ENCODE measurements at regions not wholly inside any gene's neighbourhood (a gene's known extent, or its start where the extent isn't known, plus 50 kb on each side); places are given as distances from the start of the nearest gene placed in this dataset.

DNA sequence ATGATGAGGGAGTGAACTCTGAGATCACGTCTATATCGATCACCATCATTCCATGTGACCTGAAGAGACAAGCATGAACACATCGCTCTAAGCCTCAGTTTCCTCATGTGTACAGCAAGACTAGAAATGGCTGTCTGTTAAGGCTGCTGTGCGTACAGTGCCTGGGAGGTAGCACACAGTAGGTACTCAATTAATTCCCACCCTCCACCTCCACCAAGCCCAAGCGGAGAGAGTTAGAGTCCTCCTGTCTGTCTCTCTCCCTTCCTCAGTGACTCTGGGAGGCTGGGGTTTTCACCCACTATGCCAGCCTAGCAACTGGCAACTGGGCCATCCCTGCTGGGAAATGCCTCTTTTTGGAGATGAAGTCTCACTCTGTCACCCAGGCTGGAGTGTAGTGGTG is 318.3 kb upstream of the CCL2 start:
- TF ChIP-seq ZNF8 (CRISPR knock-in tag; IDR thresholded peaks at IDR 0.05), result no peak
- TF ChIP-seq, protein P1, sequence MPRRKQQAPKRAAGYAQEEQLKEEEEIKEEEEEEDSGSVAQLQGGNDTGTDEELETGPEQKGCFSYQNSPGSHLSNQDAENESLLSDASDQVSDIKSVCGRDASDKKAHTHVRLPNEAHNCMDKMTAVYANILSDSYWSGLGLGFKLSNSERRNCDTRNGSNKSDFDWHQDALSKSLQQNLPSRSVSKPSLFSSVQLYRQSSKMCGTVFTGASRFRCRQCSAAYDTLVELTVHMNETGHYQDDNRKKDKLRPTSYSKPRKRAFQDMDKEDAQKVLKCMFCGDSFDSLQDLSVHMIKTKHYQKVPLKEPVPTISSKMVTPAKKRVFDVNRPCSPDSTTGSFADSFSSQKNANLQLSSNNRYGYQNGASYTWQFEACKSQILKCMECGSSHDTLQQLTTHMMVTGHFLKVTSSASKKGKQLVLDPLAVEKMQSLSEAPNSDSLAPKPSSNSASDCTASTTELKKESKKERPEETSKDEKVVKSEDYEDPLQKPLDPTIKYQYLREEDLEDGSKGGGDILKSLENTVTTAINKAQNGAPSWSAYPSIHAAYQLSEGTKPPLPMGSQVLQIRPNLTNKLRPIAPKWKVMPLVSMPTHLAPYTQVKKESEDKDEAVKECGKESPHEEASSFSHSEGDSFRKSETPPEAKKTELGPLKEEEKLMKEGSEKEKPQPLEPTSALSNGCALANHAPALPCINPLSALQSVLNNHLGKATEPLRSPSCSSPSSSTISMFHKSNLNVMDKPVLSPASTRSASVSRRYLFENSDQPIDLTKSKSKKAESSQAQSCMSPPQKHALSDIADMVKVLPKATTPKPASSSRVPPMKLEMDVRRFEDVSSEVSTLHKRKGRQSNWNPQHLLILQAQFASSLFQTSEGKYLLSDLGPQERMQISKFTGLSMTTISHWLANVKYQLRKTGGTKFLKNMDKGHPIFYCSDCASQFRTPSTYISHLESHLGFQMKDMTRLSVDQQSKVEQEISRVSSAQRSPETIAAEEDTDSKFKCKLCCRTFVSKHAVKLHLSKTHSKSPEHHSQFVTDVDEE (CRISPR knock-in tag; IDR thresholded peaks at IDR 0.05), result no peak
- TF ChIP-seq GLIS3 (CRISPR knock-in tag; IDR thresholded peaks at IDR 0.05), result no peak
- no peak for TF ChIP-seq ISL1 (CRISPR knock-in tag; IDR thresholded peaks at IDR 0.05)
- TF ChIP-seq OSR1 (CRISPR knock-in tag; IDR thresholded peaks at IDR 0.05), result no peak
- TF ChIP-seq, protein P2, sequence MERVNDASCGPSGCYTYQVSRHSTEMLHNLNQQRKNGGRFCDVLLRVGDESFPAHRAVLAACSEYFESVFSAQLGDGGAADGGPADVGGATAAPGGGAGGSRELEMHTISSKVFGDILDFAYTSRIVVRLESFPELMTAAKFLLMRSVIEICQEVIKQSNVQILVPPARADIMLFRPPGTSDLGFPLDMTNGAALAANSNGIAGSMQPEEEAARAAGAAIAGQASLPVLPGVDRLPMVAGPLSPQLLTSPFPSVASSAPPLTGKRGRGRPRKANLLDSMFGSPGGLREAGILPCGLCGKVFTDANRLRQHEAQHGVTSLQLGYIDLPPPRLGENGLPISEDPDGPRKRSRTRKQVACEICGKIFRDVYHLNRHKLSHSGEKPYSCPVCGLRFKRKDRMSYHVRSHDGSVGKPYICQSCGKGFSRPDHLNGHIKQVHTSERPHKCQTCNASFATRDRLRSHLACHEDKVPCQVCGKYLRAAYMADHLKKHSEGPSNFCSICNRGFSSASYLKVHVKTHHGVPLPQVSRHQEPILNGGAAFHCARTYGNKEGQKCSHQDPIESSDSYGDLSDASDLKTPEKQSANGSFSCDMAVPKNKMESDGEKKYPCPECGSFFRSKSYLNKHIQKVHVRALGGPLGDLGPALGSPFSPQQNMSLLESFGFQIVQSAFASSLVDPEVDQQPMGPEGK (CRISPR knock-in tag; IDR thresholded peaks at IDR 0.05; ENCODE audit: borderline replicate concordance), result no peak
